Stimulated activated CD8-positive, alpha-beta memory T cell treated with anti-CD3 and anti-CD28 coated beads, Interleukin-12 subunit alpha, Interleukin-12 subunit beta, amount 100 ng/mL, for 4 hours (primary cell): ENCODE measurements at regions not wholly inside any gene's neighbourhood (a gene's known extent, or its start where the extent isn't known, plus 50 kb on each side); places are given as distances from the start of the nearest gene placed in this dataset.

ENCODE experiments used
- DNase-seq: peaks from one replicate; pipeline ENCODE4 v3.0.0-alpha.2; 2020; ENCODE audit warnings: low read depth

GRCh38 chr5:40413743-40414142, 266.0 kb upstream of the PTGER4 start:
- no peak for DNase-seq

GRCh38 chr5:40412771-40413170, 266.9 kb upstream of the PTGER4 start:
- DNase-seq, result no peak

- DNase-seq, result no peak
Measured at GRCh38 chr5:40410964-40411635, 268.6 kb upstream of the PTGER4 start.

GRCh38 chr5:40410231-40410861, 269.4 kb upstream of the PTGER4 start:
- DNase-seq, result peak; percentile 37

GRCh38 chr5:40409601-40410000, 270.1 kb upstream of the PTGER4 start:
- DNase-seq, result no peak

GRCh38 chr5:40406741-40407211, 272.9 kb upstream of the PTGER4 start:
- no peak for DNase-seq

- DNase-seq, result no peak
Measured at GRCh38 chr5:40405996-40406740, 273.5 kb upstream of the PTGER4 start.

GRCh38 chr5:40405230-40405629, 274.5 kb upstream of the PTGER4 start:
- DNase-seq, result no peak

GRCh38 chr5:40404613-40405012, 275.1 kb upstream of the PTGER4 start:
- DNase-seq, result no peak

GRCh38 chr5:40402007-40402364, 277.7 kb upstream of the PTGER4 start:
- no peak for DNase-seq

GRCh38 chr5:40401284-40402006, 278.3 kb upstream of the PTGER4 start:
- no peak for DNase-seq

GRCh38 chr5:40400245-40400644, 279.5 kb upstream of the PTGER4 start:
- DNase-seq, result no peak

GRCh38 chr5:40399349-40399748, 280.4 kb upstream of the PTGER4 start:
- DNase-seq, result no peak

GRCh38 chr5:40397976-40398375, 281.7 kb upstream of the PTGER4 start:
- DNase-seq, result no peak

- no peak for DNase-seq
Measured at GRCh38 chr5:40397091-40397490, 282.6 kb upstream of the PTGER4 start.

- DNase-seq, result no peak
Measured at GRCh38 chr5:40396317-40396716, 283.4 kb upstream of the PTGER4 start.

GRCh38 chr5:40395251-40395650, 284.5 kb upstream of the PTGER4 start:
- DNase-seq, result no peak

- no peak for DNase-seq
Measured at GRCh38 chr5:40394698-40395097, 285.0 kb upstream of the PTGER4 start.

- DNase-seq, result no peak
Measured at GRCh38 chr5:40391642-40392041, 288.1 kb upstream of the PTGER4 start.

GRCh38 chr5:40390281-40391149, 289.2 kb upstream of the PTGER4 start:
- DNase-seq, result no peak

- DNase-seq, result no peak
Measured at GRCh38 chr5:40389591-40389990, 290.1 kb upstream of the PTGER4 start.

GRCh38 chr5:40386289-40386688, 293.4 kb upstream of the PTGER4 start:
- DNase-seq, result no peak
